NCI-H2227 (cell line): ENCODE measurements at regions not wholly inside any gene's neighbourhood (a gene's known extent, or its start where the extent isn't known, plus 50 kb on each side); places are given as distances from the start of the nearest gene placed in this dataset.
"Not testable (repeated sequence)": the region's sequence is repeated elsewhere in the genome, so short reads cannot be mapped to it uniquely, and the experiment has no call there.

Source experiments
- DNase-seq: peaks from one replicate; lab custom pipeline; 2025; ENCODE audit not compliant: unreplicated experiment; lab: John Stamatoyannopoulos, UW

DNA sequence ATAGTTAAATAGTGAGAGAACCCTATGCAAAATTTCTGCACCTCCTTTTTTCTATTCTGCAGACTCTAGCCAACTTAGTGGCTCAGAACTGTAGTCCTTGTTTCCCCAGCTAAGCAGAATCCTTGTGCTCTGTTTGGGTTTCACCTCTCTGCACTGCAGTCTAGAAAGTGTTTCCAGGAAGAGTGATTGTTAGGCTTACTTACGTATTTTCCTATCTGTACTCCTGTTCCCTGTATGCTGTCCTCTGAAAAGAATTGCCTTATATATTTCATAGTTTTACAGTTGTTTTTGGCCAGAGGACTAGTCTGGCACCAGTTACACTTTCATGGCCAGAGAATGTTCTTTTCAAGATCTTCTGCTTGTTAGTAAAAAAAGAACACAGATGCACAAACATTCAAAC, 154.6 kb upstream of the POT1 start:
- DNase-seq: no peak

GRCh38 chr7:125074141-125074540, 144.5 kb upstream of the POT1 start:
- no peak for DNase-seq

DNA sequence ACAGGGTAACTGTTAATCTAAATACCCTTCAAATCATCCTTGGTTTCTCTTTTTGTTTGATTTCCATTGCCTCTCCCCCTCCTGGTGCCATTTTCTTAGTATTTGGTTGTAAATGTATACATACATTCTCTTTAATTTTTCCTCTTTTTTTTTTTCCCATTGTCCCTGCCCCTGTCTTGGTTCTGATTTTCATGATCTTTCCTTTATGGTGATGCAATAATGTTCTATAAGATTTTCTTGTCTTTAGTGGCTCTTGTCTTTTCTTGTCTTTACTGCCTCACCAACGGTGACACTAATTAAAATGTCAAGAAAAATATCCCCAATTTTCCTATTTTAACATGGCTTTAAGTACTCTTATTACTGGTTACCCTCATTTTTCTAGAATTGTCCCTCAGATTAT, 135.9 kb upstream of the POT1 start:
- DNase-seq: no peak

DNA sequence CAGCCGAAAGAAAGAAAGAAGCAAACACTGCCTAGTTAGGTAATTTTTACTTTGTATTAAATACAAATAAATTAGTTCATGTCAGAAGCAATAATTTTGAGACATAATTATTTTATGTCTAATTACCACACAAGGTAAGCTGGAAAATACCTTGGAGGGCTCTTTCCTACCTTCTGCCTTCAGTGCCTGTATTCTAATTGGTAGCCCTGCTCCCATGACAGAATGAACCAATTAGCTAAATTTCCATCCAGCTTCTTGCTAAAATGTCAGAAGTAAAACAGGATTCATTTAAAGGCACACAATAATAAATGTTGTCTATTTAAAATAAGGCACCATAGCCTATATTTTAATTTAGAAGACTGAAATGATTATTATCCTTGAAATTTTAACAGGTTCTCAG, 135.4 kb upstream of the POT1 start:
- DNase-seq: no peak

GRCh38 chr7:125061776-125062397, 132.3 kb upstream of the POT1 start:
- DNase-seq: no peak

DNA sequence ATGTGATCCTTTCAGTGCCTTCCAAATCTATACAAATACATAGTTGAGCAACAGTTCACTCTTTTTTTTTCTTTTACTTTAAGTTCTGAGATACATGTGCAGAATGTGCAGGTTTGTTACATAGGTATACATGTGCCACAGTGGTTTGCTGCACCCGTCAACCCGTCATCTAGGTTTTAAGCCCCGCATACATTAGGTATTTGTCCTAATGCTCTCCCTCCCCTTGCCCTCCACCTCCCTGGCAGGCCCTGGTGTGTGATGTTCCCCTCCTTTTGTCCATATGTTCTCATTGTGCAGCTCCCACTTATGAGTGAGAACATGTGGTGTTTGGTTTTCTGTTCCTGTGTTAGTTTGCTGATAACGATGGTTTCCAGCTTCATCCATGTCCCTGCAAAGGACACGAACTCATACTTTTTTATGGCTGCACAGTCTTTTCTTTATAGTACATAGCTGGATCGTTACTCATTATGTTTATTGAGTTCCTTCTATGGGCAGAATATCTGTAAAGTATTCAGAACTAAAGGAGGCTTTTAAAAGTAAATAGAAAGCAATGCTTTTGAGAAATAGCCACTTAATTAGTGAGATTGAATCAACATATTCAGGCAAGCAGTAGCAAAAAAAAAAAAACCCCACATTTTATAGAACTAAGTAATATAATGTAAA, 131.6 kb upstream of the POT1 start:
- not testable (repeated sequence) for DNase-seq

GRCh38 chr7:125059861-125060456, 130.3 kb upstream of the POT1 start:
- no peak for DNase-seq

- DNase-seq: no peak
Observed at GRCh38 chr7:125057963-125058362, 128.3 kb upstream of the POT1 start.

GRCh38 chr7:125055376-125055775, 125.8 kb upstream of the POT1 start:
- no peak for DNase-seq

GRCh38 chr7:125046767-125047166, 117.1 kb upstream of the POT1 start:
- DNase-seq: no peak

DNA sequence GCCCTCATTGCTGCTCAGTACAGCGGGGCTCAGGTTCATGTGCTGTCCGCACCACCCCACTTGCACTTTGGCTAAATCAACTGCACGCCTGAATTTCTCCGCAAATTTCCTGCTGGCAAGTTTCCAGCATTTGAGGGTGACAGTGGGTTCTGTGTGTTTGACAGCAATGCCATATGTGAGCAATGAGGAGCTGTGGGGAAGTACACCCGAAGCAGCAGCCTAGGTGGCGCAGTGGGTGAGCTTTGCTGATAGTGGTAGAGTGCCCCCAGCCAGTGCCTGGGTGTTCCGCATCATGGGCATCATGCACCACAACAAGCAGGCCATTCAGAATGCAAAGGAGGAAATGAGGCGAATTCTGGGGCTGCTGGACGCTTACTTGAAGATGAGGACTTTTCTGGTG, 103.9 kb upstream of the POT1 start:
- DNase-seq: no peak

DNA sequence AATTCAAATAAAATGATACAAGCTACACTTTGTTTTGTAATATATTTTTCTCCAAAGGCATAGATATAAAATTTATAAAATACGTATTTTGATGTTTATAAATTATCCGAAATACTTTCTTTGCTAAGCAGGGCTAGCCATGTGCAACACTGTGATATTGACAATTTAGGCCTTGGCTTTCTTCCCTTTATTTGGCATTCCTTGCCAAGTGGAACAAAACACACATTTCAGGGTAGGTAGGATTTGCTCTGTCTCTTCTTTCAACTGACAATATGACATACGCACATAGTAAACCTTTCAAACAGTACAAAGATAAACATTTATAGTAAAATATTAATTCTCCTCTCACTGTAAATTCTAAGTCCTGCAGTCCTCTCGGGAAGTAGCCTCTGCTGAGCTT, 103.3 kb upstream of the POT1 start:
- no peak for DNase-seq

DNA sequence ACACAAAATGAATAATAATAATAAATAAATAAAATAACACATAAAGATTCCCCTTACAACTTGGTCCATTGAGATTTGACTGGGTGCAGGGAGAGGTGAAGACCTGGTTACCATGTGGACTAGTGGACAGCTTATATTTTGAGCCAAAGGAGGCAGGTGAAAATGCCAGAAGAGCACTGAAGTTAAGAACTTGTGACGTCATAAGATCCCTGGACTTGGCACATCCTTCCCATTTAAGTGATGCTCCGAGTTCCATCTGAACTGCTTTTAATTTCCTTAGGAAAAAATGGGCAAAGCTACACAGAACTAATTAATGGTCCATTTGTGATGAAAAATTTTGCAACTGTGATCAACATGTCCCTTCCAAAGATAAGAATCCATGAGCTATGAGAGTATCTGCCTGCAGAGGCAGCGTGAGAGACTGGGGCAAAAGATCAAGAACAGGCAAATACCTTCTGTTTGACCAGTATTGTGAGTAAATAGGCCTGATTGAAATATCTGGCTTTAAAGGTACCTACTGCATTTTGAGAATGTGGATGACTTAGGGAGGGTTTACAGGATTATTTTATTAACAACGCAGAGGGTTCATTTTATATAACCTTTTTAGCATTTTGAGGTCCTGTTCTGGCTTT, 101.2 kb upstream of the POT1 start:
- no peak for DNase-seq

DNA sequence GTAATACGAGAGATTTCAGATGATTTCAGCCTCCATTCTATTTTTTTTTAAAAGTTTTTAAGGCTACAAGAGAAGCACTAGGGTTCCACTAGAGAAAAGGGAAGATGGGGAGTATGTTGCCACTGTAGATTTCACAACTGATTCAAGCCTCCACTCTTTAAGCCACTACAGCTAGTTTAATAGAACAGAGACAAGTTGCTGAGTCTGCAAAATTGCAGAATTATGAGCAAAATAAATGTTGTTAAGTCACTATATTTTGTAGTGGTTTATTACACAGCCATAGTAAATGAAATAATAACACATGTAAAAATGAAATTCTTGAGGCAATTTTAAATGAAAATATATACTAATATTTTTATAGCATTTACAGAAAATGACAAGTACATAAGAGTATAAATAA, 96.0 kb upstream of the POT1 start:
- DNase-seq: no peak

- DNase-seq: no peak
Observed at GRCh38 chr7:125020801-125021200, 91.2 kb upstream of the POT1 start.

GRCh38 chr7:125010540-125010939, 80.9 kb upstream of the POT1 start:
- DNase-seq: no peak

DNA sequence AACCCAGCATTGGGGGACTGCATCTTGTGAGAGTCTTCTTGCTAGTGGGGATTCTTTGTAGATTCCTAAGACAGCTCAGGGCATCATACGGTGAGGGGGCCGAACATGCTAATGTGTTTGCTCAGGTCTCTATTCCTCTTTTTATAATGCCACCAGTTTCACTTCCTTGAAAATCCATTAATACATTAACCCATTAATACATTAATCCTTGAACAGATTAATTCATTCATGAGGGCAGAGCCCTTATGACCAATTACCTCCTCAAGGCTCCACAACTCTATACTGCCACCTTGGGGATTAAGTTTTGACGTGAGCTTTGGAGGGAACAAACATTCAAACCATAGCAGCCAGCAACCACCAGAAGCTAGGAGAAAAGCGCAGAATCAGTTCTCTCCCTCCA, 67.2 kb upstream of the POT1 start:
- no peak for DNase-seq

GRCh38 chr7:124992851-124993562, 63.4 kb upstream of the POT1 start:
- DNase-seq: no peak

GRCh38 chr7:124989911-124990310, 60.3 kb upstream of the POT1 start:
- DNase-seq: no peak
